Esophagus squamous epithelium (tissue), 4 donors: ENCODE measurements at regions not wholly inside any gene's neighbourhood (a gene's known extent, or its start where the extent isn't known, plus 50 kb on each side); places are given as distances from the start of the nearest gene placed in this dataset.

Experiments
- CTCF ChIP-seq, 6 experiments: fragments of 450-650 bp in 4 of 6; fragments of 200-600 bp in 2 of 6; sonication (generic) in 2 of 6; IDR thresholded peaks; one replicate each; pipeline ENCODE4 v1.5.1; 2016 to 2019; ENCODE audit warnings: antibody characterized with exemption in 6 of 6, mild to moderate bottlenecking in 4 of 6, moderate library complexity in 4 of 6
- POLR2A ChIP-seq, 4 donors: fragments of 450-650 bp; IDR thresholded peaks; one replicate each; pipeline ENCODE4 v1.6.1; 2017; ENCODE audit warnings: antibody characterized with exemption in 4 of 4, mild to moderate bottlenecking in 4 of 4, moderate library complexity in 3 of 4

GRCh38 chr1:14173598-14173997 lies 424.9 kb upstream of the KAZN start:
- TF ChIP-seq CTCF (IDR thresholded peaks at IDR 0.05) (no peak), POLR2A (IDR thresholded peaks at IDR 0.05) (no peak)
